ENCODE measurements at regions not wholly inside any gene's neighbourhood (a gene's known extent, or its start where the extent isn't known, plus 50 kb on each side); places are given as distances from the start of the nearest gene placed in this dataset.

DNA sequence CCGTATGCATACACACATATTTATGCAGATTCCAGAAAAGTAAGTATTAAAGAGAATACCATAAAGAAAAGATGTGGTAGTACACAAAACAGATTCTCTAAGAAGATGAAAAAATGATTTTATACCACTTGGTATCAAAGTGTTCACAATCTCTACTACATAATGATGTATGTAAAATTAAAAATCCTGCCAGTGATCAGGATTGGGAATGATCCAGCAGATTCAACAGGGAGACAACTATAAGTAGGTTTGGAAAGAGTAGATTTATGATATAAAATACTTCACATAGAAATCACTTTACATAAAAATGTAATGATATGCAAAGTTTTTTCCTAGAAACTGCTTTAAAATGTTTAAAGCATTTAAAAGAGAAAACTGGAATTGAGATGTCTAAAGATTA is 447.0 kb downstream of the CNTNAP4 start:
- ChIA-PET CTCF (no interaction called here), POLR2A (no interaction called here)
- Mint-ChIP-seq H3K27ac (no peak overlapping the region), H3K27me3 (no peaks in the 10 kb centered on the region), H3K4me1 (no peaks in the 10 kb centered on the region), H3K4me3 (no peak overlapping the region), H3K36me3 (ENCODE audit: low read depth) (no peaks in the 10 kb centered on the region), H3K9me3 (peaks cover 6% of the 10 kb centered on the region)
- DNase-seq (no peak), ATAC-seq (ENCODE audit: low read depth) (no peak)
- intact Hi-C loops (cut with micrococcal nuclease), result no loop called here
- TF ChIP-seq, protein P1, sequence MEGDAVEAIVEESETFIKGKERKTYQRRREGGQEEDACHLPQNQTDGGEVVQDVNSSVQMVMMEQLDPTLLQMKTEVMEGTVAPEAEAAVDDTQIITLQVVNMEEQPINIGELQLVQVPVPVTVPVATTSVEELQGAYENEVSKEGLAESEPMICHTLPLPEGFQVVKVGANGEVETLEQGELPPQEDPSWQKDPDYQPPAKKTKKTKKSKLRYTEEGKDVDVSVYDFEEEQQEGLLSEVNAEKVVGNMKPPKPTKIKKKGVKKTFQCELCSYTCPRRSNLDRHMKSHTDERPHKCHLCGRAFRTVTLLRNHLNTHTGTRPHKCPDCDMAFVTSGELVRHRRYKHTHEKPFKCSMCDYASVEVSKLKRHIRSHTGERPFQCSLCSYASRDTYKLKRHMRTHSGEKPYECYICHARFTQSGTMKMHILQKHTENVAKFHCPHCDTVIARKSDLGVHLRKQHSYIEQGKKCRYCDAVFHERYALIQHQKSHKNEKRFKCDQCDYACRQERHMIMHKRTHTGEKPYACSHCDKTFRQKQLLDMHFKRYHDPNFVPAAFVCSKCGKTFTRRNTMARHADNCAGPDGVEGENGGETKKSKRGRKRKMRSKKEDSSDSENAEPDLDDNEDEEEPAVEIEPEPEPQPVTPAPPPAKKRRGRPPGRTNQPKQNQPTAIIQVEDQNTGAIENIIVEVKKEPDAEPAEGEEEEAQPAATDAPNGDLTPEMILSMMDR (IDR thresholded peaks at IDR 0.05), result no peak

DNA sequence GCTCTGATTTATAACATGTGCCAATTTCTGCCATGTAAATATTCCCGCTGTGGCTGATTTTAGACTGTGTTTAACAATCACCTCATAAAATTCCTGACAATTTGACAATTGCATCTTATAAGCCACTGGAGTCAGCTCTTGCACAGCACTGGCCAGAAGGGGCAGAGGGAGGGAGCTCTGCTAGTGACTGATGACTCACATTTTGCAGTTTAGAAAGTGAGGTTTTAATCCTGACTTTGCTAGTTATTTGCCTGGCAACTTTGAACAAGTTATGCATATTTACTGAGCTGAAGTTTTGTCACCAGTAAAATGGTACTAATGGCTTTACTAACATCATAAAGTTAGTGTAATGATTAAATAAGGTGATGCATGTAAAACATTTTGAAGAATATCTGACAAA is 452.3 kb downstream of the CNTNAP4 start:
- no peaks in the 10 kb centered on the region for H3K27me3 Mint-ChIP-seq
- intact Hi-C loops (cut with micrococcal nuclease), result no loop called here
- ATAC-seq (ENCODE audit: low read depth) (no peak), DNase-seq (no peak)
- peaks cover 3% of the 10 kb centered on the region for H3K9me3 Mint-ChIP-seq
- no peak overlapping the region for H3K27ac Mint-ChIP-seq
- H3K36me3 Mint-ChIP-seq (ENCODE audit: low read depth), result no peaks in the 10 kb centered on the region
- H3K4me3 Mint-ChIP-seq, result no peak overlapping the region
- ChIA-PET CTCF (no interaction called here), POLR2A (no interaction called here)
- TF ChIP-seq, protein P1 (IDR thresholded peaks at IDR 0.05), result no peak
- H3K4me1 Mint-ChIP-seq, result no peaks in the 10 kb centered on the region

DNA sequence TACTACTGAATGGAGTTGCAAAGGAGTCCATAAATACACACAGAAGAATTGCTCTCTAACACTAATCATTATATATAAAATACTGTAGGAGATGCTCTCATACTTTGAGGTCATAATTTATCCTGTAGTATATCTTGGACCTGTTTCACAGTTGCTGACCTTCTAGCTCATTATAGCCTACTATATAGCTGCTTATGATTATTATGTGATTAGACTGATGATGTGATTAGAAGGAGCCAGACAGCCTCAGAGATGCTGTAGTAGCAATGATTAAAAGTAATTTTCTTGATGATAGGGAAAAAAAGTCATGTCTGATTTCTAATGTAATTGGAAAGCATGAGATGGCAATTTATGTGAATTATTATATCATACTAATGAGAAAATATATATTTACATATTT is 455.7 kb downstream of the CNTNAP4 start:
- Mint-ChIP-seq H3K36me3 (ENCODE audit: low read depth) (no peaks in the 10 kb centered on the region), H3K9me3 (no peaks in the 10 kb centered on the region), H3K27me3 (no peaks in the 10 kb centered on the region), H3K27ac (no peak overlapping the region), H3K4me3 (no peak overlapping the region), H3K4me1 (no peaks in the 10 kb centered on the region)
- POLR2A ChIA-PET, result no interaction called here
- DNase-seq (no peak), ATAC-seq (ENCODE audit: low read depth) (no peak)
- TF ChIP-seq, protein P1 (IDR thresholded peaks at IDR 0.05), result no peak
- intact Hi-C loops (cut with micrococcal nuclease), result no loop called here
- CTCF ChIA-PET, result no interaction called here

DNA sequence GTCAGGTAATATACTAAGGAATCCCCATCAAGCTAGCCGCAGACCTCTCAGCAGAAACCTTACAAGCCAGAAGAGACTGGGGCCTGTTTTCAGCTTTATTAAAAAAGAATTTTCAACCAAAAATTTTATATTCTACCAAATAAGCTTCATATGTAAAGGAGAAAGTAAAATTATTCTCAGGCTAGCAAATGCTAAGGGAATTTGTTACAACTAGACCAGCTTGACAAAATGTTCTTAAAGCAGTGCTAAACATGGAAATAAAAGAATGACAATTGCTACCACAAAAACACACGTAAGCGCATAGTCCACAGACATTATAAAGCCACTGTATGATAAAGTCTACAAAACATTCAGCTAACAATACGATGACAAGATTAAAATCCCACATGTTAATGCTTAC is 449.4 kb upstream of the MON1B start:
- POLR2A ChIA-PET, result no interaction called here
- CTCF ChIA-PET, result no interaction called here
- intact Hi-C loops (cut with micrococcal nuclease), result no loop called here
- TF ChIP-seq, protein P1 (IDR thresholded peaks at IDR 0.05), result no peak
- Mint-ChIP-seq H3K4me3 (no peak overlapping the region), H3K36me3 (ENCODE audit: low read depth) (no peaks in the 10 kb centered on the region), H3K9me3 (peaks cover 12% of the 10 kb centered on the region), H3K27ac (no peak overlapping the region), H3K27me3 (no peaks in the 10 kb centered on the region), H3K4me1 (no peaks in the 10 kb centered on the region)
- ATAC-seq (ENCODE audit: low read depth) (no peak), DNase-seq (no peak)

DNA sequence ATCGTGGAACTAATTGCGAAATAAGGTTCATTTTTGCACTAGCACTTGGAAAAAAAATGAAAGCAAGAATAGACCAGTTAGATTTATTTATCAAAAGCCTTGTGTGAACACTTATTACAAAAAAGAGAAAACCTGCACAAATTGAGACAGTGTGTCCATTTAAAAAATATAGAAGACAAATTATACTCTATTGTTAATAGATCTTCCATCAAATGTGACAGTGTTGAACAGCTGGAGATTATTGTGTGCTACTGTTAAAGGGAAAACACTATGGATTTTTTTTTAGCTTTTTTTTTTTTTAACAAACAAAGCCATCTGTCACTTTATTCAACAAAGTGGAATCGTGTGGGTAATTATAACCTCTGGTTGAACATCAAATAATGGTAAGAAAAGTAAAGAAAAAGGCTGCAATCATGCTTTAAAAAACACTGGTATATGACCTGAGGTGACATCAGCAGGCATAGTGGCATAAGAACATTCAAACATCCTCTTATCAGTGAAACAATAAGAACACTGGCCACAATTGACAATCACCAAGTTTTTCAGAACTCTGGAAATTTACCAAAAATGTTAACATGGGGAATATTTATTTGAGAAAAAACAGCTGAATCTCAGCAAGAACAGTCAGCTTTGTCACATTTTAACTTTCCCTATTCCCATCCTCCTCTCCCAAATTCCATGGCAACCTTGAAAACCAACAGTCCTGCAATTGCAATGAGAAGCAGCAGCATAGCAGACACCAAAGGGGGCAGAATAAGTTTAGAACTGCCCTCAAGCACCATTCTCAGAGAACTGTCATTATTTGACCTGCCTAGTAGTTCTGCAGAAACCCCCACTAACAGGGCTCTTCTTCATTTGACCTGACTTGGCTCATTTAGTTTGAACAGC is 442.3 kb upstream of the MON1B start:
- no peak overlapping the region for H3K27ac Mint-ChIP-seq
- no peaks in the 10 kb centered on the region for H3K4me1 Mint-ChIP-seq
- POLR2A ChIA-PET, result no interaction called here
- TF ChIP-seq, protein P1 (IDR thresholded peaks at IDR 0.05), result no peak
- H3K4me3 Mint-ChIP-seq, result no peak overlapping the region
- intact Hi-C loops (cut with micrococcal nuclease), result no loop called here
- H3K9me3 Mint-ChIP-seq, result no peaks in the 10 kb centered on the region
- no peak for DNase-seq
- CTCF ChIA-PET, result no interaction called here
- H3K27me3 Mint-ChIP-seq, result no peaks in the 10 kb centered on the region
- H3K36me3 Mint-ChIP-seq (ENCODE audit: low read depth), result no peaks in the 10 kb centered on the region
- ATAC-seq (ENCODE audit: low read depth), result no peak

Measured in activated B cell treated with CpG ODN at 0.5 μM for 24 hours (primary cell).